Activated gamma-delta T cell treated with anti-CD3 and anti-CD28 coated beads, Interleukin-2, amount 50 U/mL, for 16 hours (primary cell): ENCODE measurements at regions not wholly inside any gene's neighbourhood (a gene's known extent, or its start where the extent isn't known, plus 50 kb on each side); places are given as distances from the start of the nearest gene placed in this dataset.
"Not testable (repeated sequence)": the region's sequence is repeated elsewhere in the genome, so short reads cannot be mapped to it uniquely, and the experiment has no call there.

Experiments
- DNase-seq: peaks from one replicate; pipeline ENCODE4 v3.0.0-alpha.2; 2020; ENCODE audit warnings: low read depth

DNA sequence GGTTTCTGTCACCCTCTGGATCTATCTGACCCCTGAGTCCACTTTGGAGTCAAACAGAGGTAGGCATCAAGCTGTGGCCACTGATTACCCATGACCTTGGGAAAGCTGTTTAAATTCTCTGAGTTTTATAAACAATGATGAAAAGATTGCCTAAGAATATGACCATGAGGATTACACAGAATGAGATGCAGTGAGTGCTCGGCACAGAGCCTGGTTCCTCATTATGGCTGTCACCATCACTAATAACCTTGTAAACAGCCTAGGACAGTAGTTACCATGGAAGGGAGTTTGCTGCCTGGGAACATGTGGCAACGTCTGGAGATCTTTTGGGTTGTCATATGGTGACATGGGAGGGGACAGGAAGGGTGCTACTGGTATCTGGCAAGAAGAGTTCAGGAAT lies 248.3 kb upstream of the KAZN start:
- no peak for DNase-seq

DNA sequence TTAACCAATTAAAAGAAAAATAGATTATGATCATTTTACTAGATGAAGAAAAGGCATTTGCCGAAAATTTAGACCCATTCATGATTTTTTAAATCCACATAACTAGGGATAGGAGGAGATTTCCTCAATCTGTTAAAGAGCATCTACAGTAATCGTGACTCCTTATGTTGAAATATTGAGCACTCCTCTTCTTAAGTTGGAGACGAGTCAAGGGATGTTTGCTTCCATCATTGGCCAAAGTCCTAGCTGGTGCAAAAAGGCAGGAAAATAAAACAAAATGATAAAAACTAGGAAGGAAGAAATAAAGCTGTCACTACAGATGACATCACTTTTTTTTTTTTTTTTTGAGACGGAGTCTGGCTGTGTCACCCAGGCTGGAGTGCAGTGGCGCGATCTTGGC lies 245.6 kb upstream of the KAZN start:
- no peak for DNase-seq

DNA sequence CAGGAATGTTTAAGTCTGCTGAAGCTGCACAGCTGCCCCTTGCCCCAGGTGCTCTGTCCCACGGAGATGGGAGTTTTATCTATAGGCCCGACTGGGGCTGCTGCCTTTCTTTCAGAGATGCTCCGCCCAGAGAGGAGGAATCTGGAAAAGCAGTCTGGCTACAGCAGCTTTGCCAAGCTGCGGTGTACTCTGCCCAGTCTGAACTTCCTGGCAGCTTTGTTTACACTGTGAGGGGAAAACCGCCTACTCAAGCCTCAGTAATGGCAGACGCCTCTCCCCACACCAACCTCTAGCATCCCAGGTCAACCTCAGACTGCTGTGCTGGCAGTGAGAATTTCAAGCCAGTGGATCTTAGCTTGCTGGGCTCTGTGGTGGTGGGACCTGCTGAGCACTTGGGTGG lies 237.5 kb upstream of the KAZN start:
- not testable (repeated sequence) for DNase-seq

DNA sequence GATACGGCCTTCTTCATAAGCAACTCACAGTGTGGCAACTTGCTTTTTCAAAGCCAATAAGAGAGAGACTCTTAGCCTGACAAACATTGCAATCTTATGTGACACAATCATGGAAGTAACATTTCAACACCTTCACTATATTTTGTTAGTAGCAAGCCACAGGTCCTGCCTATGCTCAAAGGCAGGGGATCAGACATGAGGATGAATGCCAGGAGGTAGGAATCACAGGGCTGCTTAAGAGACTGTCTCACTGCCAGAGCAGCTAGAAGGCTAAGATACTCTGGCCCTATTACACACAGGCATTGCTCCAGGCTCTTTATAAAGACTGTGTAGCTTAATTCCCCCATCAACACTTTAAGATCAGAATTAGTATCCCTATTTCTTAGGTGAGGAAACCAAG lies 236.2 kb upstream of the KAZN start:
- DNase-seq, result no peak

DNA sequence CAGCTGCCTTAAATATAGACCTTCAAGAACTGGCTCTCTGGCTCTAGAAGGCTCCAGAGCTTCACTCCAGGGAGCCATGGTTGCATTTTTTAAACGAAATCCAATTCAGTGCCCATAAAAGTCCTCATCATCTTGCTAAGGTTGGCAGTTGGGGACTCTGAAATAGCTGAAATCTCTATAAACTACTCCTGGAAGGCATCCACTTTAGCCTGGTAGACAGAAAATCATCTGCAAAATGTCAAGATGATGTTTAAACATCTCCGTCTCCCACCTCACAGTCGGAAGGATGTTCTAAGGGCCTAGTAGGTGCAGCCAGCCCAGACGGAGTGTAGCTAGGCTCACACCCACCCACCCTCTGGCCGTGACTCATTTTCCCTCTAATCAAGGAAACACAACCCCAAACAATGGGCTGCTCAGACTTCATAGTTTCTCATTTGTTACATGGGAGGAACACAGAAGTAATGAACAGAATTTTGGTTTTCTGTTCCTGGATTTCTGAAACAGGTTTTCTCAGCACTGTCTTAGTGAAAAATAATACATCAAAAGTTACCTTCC lies 235.4 kb upstream of the KAZN start:
- no peak for DNase-seq

DNA sequence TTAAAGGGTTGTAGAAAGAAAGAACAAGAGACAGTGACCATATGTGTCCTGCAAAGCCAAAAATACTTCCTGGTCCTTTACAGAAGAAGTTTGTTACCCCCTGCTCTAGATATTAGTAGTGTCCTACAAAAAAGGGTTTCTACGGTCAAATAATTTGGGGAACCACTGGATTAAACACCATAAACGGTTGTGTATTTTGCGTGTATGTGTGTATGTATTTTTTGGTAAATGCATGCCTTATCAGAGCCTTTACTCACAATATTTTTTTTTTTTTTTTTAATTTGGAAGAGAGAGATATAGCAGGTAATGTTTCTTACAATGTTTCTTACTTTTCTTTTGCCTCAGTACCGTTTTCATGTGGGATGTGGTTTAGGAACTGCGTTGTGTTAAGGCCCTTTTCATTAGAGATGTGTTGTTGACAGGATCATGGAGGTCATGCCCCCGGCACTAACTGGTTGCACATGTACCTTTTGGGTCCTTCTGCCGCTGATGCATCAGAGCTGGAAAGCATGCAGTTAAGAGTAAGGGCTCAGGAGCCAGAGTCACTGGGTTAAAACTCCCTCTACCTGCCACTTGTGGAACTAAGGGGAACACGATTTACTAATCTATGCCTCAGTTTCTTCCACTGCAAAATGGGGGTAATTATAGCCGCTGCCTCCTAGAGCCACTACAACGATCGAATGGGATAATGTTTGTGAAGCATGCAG lies 234.6 kb upstream of the KAZN start:
- no peak for DNase-seq

DNA sequence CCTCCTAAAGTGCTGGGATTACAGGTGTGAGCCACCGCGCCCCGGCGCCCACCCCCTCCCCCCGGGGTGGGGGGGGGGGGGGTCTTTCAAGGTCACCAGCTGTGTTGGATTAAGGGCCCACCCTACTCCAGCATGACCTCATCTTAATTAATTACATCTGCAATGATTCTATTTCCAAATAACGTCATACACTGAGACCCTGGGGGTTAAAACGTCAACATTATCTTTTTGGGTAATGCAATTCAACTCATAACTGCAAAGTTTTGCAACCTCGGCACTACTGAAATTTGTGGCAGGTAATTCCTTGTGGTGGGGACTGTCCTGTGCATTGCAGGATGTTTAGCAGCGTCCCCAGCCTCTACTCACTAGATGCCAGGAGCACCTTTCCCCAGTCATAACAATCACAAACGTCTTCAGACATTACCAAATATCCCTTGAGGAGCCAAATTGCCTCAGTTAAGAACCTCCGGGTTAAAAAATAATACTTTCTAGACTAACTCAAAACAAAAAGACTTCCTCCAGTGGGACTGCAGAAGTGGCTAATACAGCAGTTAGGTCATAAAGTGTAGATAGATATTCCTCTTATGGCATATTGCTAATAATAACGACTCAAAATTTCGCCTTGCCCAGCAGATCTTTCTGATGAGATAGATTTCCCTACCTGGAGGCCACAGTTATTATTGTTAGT lies 233.0 kb upstream of the KAZN start:
- DNase-seq, result no peak

DNA sequence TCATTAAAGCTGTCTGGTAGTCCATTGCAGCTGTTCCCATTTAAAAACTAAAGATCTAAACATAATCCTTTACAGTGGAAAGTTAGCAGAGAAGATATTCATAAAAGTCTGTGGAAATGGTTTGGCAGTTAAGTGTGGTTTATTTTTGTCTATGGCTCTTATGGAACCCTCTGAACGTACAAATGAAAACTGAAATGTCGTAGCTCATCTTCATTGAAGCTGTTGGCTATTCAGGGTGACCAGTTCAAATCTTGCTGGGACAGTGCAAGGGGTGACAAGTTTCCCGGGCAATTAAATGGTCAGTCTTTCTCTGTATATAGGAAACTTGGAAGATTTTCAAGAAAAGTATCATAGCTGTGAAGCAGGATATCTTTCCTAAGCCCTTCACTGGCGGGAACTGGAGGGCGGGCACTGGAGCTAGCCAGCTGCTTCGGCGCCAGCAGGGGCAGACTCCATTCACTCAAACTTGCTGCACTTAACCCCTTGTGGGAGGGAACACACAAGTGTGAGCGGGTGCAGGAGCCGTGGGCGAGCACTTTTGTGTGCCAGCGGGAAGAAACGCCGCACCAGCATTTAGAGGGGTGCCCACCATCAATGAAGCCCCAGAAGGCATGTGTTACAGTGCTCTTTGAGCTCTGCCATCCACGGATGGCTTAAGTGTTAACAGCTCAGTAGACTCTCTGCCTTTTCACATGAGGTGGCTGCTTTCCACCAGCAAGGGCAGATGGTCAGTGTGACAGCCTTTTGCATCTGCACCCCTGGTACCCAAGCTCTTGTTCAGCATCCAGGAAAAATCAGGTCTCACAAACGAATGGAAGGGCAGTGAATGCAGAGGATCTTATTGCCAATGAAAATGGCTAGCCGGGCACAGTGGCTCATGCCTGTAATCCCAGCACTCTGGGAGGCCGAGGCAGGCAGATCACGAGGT lies 232.1 kb upstream of the KAZN start:
- DNase-seq, result no peak

DNA sequence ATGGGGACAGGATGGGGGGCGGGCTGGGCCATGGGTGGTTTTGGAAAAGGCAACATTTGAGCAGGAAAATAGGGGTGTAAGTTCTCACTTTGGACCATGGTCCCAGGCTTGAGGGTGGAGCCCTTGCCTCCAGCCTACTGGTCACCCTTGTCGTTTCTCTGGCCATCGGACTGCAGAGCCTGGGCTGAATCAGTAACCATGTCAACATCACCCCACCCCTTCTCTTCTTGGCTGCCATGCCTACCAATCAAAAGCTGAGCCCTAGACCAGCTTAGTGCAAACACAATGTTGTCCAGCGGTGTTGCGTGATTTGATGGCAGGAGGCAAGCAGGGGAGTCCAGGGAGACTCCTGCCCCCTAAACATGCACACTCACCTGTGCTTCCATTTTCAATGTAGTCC lies 231.0 kb upstream of the KAZN start:
- DNase-seq, result no peak

DNA sequence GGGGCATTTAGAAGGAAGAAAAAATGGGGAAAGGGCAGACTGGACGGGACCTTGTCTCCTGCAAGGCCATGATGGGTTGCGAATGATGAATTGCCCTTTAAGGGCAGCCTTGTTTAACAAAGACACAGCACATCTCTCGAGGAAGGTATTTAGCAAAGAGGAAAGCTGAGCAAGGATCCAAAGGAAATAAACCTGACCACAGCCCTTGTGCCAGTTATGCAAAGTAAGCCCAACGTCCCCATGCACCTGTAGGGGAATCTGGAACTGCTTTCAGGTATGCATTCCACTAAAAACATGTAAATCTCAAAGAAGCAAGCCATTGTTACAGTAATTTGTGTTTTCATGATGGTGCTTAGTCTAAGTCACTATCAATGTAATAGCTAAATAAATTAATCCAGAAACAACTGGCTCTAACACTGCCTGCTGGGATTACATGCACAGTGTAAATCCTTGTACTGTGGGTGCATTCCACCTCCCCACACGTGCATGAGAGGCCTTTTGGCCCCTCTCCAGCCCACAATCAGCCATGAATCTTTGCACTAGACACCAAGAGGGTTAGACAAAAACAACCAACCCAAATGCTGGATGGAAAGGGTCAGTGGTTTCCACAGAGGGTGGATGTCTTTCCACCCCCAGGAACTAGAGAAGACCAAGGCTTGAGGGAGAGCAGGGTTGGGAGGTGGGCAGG lies 228.8 kb upstream of the KAZN start:
- no peak for DNase-seq

DNA sequence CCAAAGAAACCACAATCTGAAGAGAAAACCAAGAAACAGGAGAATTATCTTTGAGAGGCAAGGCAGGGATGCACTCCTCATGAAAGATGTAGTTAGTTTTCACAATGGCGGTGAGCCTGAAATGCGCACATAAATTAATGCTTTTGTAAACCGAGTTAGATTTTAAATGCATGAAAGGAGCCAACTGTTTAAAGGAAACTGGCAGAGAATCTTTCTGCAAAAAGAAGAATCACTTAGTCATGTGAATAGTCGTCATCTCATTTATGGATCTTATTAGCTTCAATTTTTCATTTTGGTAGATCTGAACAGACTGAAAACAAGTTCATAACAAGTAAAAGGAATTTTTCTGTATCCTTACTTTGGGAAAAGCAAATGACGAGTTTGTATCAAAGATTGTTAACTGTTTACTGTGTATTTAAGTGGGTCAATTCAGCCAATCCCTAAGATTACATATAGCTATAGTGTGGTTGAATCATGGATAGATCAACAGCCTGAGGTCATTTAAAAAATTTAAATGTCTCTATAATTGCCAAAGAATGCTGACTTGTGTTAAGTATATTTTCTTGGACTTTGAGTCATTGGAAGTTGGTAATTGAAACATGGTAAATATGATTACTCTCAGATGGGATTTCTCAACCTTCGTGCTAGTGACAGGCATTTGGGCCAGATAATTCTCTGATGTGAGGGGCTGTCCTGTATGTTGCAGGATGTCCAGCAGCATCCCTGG lies 226.6 kb upstream of the KAZN start:
- no peak for DNase-seq

DNA sequence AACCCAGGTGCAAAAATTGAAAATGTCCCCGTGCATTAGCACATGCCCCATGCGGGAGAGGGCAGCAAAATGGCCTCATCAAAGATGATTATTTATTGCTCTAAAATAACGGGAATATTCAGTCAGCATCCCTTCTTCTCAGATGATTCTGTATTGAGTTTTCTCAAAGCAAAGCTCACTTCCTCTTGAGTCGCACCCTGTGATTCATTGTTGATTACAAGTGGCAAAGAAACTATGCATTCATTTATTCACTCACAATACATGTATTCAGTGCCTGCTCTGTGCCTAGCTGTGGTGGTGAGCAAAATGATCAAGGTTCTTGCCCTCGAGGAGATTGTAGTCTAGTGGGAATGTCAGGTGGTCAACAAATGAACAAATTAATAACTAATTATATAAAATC lies 226.0 kb upstream of the KAZN start:
- DNase-seq, result no peak

DNA sequence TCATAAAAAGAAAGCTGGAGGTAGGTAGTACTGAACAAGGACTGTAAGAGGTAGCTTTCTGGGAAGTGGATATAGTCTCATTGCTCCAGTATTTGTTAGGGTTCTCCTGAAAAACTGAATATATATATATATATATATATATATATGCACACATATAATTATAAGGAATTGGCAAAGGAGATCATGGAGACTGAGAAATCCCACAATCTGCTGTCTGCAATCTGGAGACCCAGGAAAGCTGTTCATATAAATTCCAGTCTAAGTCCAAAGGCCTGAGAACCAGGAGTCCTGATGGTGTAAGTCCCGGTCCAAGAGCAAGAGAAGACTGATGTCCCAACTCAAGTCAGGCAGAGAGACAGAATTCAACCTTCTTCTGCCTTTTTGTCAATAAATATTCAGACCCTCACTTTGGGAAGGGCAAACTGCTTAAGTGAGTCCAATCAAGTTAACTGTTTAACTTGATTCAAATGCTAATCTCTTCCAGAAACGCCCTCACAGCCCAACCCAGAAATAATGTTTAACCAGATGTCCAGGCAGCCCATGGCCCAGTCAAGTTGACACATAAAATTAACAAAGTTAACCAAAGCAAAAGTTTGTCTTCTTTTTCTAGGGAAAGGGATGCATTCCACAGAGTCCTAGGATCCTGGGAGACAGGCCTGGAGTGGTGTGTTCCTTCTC lies 225.3 kb upstream of the KAZN start:
- no peak for DNase-seq

DNA sequence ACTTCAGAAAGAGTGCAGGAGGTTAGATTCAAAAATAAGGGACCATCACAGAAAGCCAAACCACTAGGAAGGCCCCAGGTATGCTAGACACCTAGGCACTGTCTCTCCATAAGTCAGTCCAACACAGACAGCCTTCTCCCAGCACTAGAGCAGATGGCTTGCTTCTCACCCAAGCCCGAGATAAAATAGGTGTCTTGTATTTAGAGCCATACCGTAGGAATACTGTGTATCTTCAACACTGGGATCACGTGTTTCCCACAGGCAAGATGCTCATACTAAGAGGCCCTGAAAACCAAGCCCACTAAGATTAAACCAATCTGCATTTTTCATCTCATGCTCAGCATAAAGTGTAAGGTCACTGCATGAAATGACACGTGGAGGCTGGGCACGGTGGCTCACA lies 223.3 kb upstream of the KAZN start:
- no peak for DNase-seq

DNA sequence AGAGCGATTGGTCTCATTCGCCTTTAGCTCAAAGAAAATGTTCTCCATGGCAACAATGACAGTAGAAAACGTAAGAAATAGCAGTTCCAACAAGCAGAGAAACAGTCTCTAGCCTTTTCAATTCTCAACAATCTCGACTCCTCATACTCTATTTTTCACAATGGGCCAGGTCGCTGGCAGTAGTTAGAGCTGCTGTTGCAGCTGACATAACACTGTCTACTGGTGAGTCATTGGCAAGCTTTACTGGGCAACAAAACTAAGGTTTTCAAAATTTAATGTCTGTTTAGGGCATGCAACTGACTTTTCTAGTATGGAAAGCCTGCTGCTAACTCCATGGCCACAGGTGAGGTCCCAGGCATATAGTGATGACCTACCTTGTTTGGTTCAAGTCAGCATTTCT lies 221.1 kb upstream of the KAZN start:
- DNase-seq, result no peak

DNA sequence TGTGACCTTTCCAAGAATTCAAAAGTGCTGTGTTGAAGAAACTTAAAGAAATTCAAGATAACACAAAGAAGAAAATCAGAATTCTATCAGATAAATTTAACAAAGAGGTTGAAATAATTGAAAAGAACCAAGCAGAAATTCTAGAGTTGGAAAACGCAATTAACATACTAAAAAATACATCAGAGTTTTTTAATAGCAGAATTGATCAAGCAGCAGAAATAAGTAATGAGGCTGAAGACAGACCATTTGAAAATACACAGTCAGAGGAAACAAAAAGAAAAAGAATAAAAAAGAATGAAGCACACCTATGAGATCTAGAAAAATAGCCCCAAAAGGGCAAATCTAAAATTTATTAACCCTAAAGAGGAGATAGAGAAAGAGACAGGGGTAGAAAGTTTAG lies 218.1 kb upstream of the KAZN start:
- no peak for DNase-seq

DNA sequence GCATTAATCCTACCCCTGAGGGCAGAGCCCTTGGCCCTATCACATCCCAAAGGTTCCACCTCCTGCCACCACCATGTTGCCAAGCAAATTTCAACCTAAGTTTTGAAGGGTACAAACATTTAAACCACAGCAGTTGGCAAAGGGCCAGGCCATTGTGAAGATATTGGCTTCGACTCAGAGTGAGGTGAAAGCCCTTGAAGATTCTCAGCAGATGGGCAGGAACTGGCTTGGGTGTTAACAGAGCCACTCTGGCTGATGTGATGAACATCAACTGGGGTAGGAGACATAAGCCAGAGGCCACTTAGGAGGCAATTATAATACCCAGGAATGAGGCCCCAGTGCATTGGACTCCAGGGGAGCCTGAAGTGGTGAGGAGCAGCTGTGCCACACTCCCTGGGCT lies 207.7 kb upstream of the KAZN start:
- DNase-seq, result no peak

DNA sequence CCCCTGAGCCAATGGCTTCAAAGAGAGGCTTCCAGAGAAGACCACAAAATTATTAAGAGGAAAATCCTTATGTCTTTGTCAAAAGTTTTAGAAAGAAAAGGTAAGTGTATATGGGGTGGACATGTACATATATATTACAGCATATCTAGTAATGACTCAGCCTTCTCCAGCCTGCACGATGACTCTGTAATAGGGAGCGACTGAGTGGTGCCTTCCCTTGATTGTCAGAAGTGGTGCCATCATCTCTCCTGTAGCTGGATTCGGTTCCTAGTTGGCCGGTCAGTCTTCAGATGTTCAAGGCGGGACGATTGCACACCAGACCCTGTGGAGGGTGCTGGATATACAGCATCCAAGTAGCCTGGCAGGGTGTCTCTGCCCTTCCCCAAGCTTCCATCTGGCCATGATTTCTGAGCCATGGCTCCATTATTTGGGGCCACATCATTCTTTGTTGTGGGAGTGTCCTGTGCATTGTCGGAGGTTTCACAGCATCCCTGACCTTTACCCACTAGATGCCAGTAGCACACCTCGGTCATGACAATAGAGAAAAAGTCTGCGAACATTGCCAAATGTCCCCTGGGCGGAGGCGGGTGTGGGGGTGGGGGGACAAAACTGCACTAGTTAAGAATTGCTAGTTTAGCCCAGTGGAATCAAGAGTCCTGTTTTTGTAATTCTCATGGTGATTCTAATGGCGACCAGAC lies 206.2 kb upstream of the KAZN start:
- no peak for DNase-seq

DNA sequence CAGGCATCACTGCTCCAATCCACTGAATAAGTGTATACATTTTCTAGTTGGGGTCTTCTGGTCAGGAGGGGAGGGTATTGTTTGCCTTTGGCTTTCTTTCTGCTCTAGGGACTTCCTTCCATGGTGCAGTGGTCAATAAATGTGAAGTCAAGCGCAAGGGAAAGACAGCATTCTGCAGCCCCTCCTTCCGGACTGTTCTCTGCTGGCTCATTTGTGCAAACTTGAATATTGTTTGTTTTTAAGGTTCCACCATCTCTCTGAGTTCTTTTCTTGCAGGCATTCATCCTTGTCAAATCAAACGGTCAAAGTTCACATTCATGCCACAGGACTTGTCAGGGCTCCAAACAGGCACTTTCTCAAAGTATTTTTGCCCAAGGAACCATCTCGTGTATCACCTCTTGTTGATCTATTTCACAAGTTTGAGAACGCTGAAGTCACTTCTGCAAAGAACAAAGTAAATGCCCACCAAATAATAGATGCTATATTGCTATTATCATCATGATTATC lies 205.6 kb upstream of the KAZN start:
- DNase-seq, result no peak

DNA sequence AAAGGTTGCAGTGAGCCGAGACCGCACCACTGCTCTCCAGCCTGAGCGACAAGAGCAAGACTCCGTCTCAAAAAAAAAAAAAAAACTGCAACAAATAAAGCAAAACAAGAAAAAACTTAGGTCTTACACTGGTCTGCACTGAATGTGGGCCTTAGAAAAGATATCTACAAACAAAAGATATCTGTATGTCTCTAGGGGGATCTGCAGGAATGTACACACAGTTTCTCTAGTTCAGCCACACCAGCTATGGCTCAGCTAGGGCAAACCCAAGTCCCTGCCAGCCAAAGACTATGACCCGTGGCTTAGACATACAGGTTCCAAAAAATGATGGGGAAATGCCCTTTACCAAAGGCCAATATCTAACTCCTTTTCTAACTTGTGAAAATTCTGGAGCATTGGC lies 202.4 kb upstream of the KAZN start:
- DNase-seq, result no peak
